GM21786 (cell line): ENCODE measurements at regions not wholly inside any gene's neighbourhood (a gene's known extent, or its start where the extent isn't known, plus 50 kb on each side); places are given as distances from the start of the nearest gene placed in this dataset.

ENCODE experiments used
- ATAC-seq: cut with Tn5 transposase; IDR thresholded peaks from one replicate; pipeline ENCODE4 v1.9.1; 2021; ENCODE audit not compliant: unreplicated experiment

- ATAC-seq: no peak
Observed at GRCh38 chr18:44473394-44474066, 207.2 kb upstream of the SETBP1 start.

GRCh38 chr18:44474067-44474411 is 206.6 kb upstream of the SETBP1 start:
- ATAC-seq: no peak

GRCh38 chr18:44474591-44474990 is 206.1 kb upstream of the SETBP1 start:
- no peak for ATAC-seq

GRCh38 chr18:44482761-44483160 is 197.9 kb upstream of the SETBP1 start:
- no peak for ATAC-seq

- ATAC-seq: no peak
Observed at GRCh38 chr18:44495151-44495550, 185.5 kb upstream of the SETBP1 start.

GRCh38 chr18:44497311-44497710 is 183.4 kb upstream of the SETBP1 start:
- ATAC-seq: no peak

- ATAC-seq: no peak
Observed at GRCh38 chr18:44497757-44498490, 182.8 kb upstream of the SETBP1 start.

- ATAC-seq: no peak
Observed at GRCh38 chr18:44500808-44501610, 179.7 kb upstream of the SETBP1 start.

GRCh38 chr18:44502221-44502620 is 178.5 kb upstream of the SETBP1 start:
- ATAC-seq: no peak

- no peak for ATAC-seq
Observed at GRCh38 chr18:44502790-44503189, 177.9 kb upstream of the SETBP1 start.

GRCh38 chr18:44503854-44504253 is 176.8 kb upstream of the SETBP1 start:
- ATAC-seq: no peak

GRCh38 chr18:44507729-44508325 is 172.9 kb upstream of the SETBP1 start:
- peak; percentile 53 for ATAC-seq

- ATAC-seq: no peak
Observed at GRCh38 chr18:44508474-44508873, 172.2 kb upstream of the SETBP1 start.

- no peak for ATAC-seq
Observed at GRCh38 chr18:44509048-44509447, 171.6 kb upstream of the SETBP1 start.

GRCh38 chr18:44510390-44510789 is 170.3 kb upstream of the SETBP1 start:
- ATAC-seq: no peak

GRCh38 chr18:44513233-44513632 is 167.5 kb upstream of the SETBP1 start:
- no peak for ATAC-seq

GRCh38 chr18:44514106-44514505 is 166.6 kb upstream of the SETBP1 start:
- no peak for ATAC-seq

- ATAC-seq: no peak
Observed at GRCh38 chr18:44514766-44515165, 165.9 kb upstream of the SETBP1 start.

- no peak for ATAC-seq
Observed at GRCh38 chr18:44516450-44516849, 164.2 kb upstream of the SETBP1 start.

GRCh38 chr18:44517136-44517535 is 163.6 kb upstream of the SETBP1 start:
- no peak for ATAC-seq

- ATAC-seq: no peak
Observed at GRCh38 chr18:44518091-44518615, 162.5 kb upstream of the SETBP1 start.
